ENCODE measurements at regions not wholly inside any gene's neighbourhood (a gene's known extent, or its start where the extent isn't known, plus 50 kb on each side); places are given as distances from the start of the nearest gene placed in this dataset.
"Not testable (repeated sequence)": the region's sequence is repeated elsewhere in the genome, so short reads cannot be mapped to it uniquely, and the experiment has no call there.

DNA sequence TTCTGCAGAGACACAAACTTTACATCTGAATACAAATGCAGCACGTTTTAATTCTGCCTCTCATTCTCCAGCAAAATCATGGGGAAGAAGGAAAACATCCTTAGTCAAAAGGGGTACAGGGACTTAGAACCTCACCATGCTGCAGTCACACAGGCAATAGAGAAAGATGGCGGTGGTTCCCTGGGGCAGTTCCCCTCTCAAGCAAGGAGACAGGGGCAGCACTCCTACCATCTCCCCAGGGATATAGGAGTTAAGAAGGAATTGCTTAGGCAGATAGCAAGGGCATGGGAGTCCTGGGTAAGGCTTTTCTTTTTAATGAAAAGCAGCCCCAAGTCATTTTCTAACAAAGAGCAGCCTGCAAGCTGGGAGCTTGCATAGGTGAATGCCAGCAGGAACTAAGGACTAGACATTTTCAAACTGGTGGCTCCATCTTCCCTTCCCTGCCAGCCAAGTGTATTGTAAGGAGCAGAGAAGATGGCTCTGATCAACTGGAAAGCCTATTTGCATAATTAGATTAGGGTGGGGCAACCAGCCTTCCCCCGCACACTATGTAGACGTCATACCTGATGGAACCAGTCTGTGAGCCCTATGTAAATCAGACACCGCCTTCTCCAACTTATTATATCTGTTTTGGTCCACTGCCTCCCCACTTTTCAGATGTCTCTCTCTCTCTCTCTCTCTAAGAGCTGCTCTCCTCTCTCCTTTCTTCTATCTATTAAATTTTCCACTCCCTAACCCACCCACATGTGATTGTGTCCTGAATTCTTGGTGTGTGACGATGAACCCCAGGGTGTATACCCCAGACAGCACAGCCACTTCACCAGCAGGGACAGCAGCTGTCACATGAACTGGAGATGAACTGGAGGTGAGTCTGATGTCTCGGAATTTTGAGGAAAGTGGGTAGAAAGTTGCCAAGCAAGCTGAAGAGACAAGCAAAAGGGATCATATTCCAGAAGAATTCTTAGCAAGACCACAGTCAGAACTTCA, 514.5 kb downstream of the IRS2 start:
- DNase-seq, result no peak

DNA sequence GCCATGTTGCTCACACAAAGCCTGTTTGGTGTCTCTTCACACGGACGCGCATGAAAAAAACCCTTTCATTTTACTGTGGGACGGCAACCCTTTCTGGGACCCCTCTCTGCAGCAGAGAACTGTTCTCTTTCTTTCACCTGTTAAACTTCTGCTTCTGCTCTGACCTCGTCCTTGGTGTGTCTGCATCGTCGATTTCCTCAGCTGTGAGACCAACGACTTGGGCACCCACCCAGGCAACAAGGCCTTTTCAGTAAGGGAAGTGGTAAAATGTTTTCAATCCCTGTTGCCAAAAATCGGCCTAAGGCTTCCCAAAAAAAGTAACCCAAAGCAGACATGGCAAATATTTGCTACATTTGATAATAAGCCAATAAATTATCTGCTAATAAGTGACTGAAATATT, 515.3 kb downstream of the IRS2 start:
- no peak for DNase-seq

DNA sequence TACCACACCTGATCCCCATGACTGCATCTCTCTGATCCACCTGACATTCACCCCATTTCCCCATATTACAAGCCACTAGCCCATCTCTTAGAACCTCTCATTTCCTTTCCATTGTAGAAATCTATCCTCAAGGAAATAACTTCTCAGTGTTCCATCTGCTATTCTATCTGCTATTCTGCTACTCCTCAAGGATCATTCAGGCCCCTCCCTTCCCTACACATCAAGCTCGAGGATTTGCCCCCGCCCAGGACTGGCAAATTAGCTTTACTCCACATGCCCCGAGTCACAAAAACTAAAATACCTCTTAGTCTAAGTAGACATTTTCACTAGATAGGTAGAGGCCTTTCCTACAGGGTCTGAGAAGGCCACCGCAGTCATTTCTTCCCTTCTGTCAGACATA, 517.0 kb downstream of the IRS2 start:
- DNase-seq, result not testable (repeated sequence)

DNA sequence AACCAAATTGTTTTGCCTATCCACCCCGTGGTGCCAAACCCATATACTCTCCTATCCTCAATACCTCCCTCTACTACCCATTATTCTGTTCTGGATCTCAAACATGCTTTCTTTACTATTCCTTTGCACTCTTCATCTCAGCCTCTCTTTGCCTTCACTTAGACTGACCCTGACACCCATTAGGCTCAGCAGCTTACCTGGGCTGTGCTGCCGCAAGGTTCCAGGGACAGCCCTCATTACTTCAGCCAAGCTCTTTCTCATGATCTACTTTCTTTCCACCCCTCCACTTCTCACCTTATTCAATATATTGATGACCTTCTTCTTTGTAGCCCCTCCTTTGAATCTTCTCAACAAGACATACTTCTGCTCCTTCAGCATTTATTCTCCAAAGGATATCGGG, 517.9 kb downstream of the IRS2 start:
- not testable (repeated sequence) for DNase-seq

DNA sequence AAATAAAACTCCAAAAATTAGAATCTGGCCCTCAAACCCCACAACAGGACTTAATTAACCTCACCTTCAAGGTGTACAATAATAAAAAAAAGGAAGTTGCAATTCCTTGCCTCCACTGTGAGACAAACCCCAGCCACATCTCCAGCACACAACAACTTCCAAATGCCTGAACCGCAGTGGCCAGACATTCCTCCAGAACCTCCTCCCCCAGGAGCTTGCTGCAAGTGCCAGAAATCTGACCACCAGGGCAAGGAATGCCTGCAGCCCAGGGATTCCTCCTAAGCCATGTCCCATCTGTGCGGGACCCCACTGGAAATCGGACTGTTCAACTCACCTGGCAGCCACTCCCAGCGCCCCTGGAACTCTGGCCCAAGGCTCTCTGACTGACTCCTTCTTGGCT, 519.0 kb downstream of the IRS2 start:
- not testable (repeated sequence) for DNase-seq

DNA sequence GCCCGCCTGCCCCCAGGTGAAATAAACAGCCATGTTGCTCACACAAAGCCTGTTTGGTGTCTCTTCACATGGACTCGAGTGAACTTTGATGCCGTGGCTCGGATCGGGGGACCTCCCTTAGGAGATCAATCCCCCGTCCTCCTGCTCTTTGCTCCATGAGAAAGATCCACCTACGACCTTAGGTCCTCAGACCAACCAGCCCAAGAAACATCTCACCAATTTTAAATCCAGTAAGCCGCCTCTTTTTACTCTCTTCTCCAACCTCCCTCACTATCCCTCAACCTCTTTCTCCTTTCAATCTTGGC, 521.0 kb downstream of the IRS2 start:
- not testable (repeated sequence) for DNase-seq

DNA sequence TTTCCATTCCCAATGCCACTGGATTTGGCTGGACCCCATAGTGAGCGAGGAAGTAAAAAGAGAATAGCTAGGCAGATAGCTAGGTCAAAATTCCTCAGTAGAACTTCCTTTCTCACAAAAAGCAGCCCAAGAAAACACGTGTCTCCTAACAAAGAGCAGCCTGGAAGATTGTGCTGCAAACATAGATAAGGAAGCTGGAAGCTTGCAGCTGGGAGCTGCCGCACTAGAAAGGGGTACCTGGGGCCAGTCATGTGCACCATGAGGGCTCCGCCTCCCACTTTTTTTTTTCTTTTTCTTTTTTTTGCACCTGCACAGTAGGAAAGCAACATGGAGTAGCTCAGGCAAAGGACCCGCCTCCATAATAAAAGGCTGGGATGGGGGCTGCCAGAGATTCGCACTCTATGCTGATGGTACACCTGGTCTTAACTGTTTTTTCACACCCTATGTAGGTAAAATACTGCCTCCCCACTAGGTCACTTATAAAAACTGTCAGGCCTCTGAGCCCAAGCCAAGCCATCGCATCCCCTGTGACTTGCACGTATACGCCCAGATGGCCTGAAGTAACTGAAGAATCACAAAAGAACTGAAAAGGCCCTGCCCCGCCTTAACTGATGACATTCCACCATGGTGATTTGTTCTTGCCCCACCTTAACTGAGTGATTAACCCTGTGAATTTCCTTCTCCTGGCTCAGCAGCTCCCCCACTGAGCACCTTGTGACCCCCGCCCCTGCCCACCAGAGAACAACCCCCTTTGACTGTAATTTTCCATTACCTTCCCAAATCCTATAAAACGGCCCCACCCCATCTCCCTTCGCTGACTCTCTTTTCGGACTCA, 521.6 kb downstream of the IRS2 start:
- not testable (repeated sequence) for DNase-seq

DNA sequence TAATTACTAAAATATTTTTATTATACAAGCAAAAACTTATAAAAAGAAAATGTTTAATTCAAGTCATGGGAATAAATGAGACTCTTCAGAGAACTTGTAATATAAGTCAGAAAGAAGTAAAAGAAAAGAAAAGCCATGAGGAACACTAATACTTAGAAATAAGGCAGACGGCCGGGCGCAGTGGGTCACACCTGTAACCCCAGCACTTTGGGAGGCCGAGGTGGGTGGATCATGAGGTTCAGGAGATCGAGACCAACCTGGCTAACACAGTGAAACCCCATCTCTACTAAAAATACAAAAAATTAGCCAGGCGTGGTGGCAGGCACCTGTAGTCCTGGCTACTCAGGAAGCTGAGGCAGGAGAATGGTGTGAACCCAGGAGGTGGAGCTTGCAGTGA, 528.6 kb downstream of the IRS2 start:
- not testable (repeated sequence) for DNase-seq

Measured in effector CD8-positive, alpha-beta T cell (primary cell).